IMR-90 (cell line): ENCODE measurements at regions not wholly inside any gene's neighbourhood (a gene's known extent, or its start where the extent isn't known, plus 50 kb on each side); places are given as distances from the start of the nearest gene placed in this dataset.
A peak's percentile ranks its signal among the peaks of the same experiment; 100 is the strongest.

Experiments used
- ATAC-seq: fragments of 200-7000 bp; cut with Tn5 transposase; 2 replicates; pipeline ENCODE4 v1.9.1; 2020; ENCODE audit warnings: low read depth, mild to moderate bottlenecking, moderate library complexity
- BruUV-seq: library from RNA; stranded (reverse); fragments of 400-500 nt; replicated peaks from 2 replicates; lab custom pipeline; 2021; lab: Mats Ljungman, UMichigan
- CTCF ChIA-PET: fragments of 300-600 bp; formaldehyde crosslinking; extraction: SDS; loops from one replicate; lab custom pipeline; 2021; ENCODE audit warnings: antibody characterized with exemption; lab: Yijun Ruan, JAX
- POLR2A ChIA-PET: fragments of 300-600 bp; sonication (Branson Sonifier 250); formaldehyde crosslinking; loops from one replicate; lab custom pipeline; 2022; ENCODE audit warnings: antibody characterized with exemption; ENCODE audit not compliant: unreplicated experiment; lab: Charles Lee
- DNase-seq: peaks from one replicate; pipeline ENCODE4 v3.0.0; 2013
- H2AFZ ChIP-seq: replicated peaks from 2 replicates; pipeline ENCODE3; 2013; ENCODE audit warnings: low read length, mild to moderate bottlenecking; ENCODE audit not compliant: poor library complexity
- H2AK5ac ChIP-seq: 2 replicates; pipeline ENCODE4 v1.6.1; 2013; ENCODE audit warnings: low read depth, low read length, inconsistent platforms
- H2AK9ac ChIP-seq: replicated peaks from 2 replicates; pipeline ENCODE3; 2013; ENCODE audit warnings: mild to moderate bottlenecking, low read depth, low read length, moderate library complexity; ENCODE audit not compliant: poor library complexity
- H2BK120ac ChIP-seq: 2 replicates; pipeline ENCODE4 v1.6.1; 2013; ENCODE audit warnings: low read depth, low read length, inconsistent platforms
- H2BK15ac ChIP-seq: 3 replicates; pipeline ENCODE4 v1.6.1; 2013; ENCODE audit warnings: low read depth, low read length, inconsistent platforms
- H2BK20ac ChIP-seq: 2 replicates; pipeline ENCODE4 v1.6.1; 2013; ENCODE audit warnings: low read depth, mild to moderate bottlenecking, inconsistent platforms, low read length, moderate library complexity
- H2BK5ac ChIP-seq: 2 replicates; pipeline ENCODE4 v1.6.1; 2013; ENCODE audit warnings: mild to moderate bottlenecking, low read depth, low read length, inconsistent platforms; ENCODE audit not compliant: poor library complexity, severe bottlenecking
- H3K14ac ChIP-seq: replicated peaks from 2 replicates; pipeline ENCODE4 v1.6.1; 2013; ENCODE audit warnings: low read depth, low read length, inconsistent platforms
- H3K18ac ChIP-seq: 2 replicates; pipeline ENCODE4 v1.6.1; 2013; ENCODE audit warnings: low read depth, low read length, control low read depth
- H3K23ac ChIP-seq: 2 replicates; pipeline ENCODE4 v1.6.1; 2013; ENCODE audit warnings: low read depth, low read length, inconsistent platforms
- H3K27ac ChIP-seq: 2 replicates; pipeline ENCODE4 v1.5.1; 2013; ENCODE audit warnings: mild to moderate bottlenecking, control low read depth, low read length; ENCODE audit not compliant: insufficient read depth
- H3K27me3 ChIP-seq: 2 replicates; pipeline ENCODE4 v1.6.1; 2013; ENCODE audit warnings: low read length; ENCODE audit not compliant: control insufficient read depth, insufficient read depth
- H3K36me3 ChIP-seq: 2 replicates; pipeline ENCODE4 v1.6.1; 2013; ENCODE audit warnings: low read length, mixed read lengths; ENCODE audit not compliant: control insufficient read depth, insufficient read depth
- H3K4ac ChIP-seq: 2 replicates; pipeline ENCODE4 v1.6.1; 2013; ENCODE audit warnings: low read depth, low read length, inconsistent platforms
- H3K4me1 ChIP-seq: 2 replicates; pipeline ENCODE4 v1.6.1; 2013; ENCODE audit warnings: low read length, mixed read lengths; ENCODE audit not compliant: control insufficient read depth, insufficient read depth
- H3K4me2 ChIP-seq: 2 replicates; pipeline ENCODE4 v1.6.1; 2013; ENCODE audit warnings: low read depth, mild to moderate bottlenecking, control low read depth, low read length, moderate library complexity
- H3K4me3 ChIP-seq: 2 replicates; pipeline ENCODE4 v1.5.1; 2013; ENCODE audit warnings: low read depth, mild to moderate bottlenecking, control low read depth, low read length, moderate library complexity; ENCODE audit not compliant: insufficient read depth
- H3K56ac ChIP-seq: 2 replicates; pipeline ENCODE4 v1.6.1; 2013; ENCODE audit warnings: low read length, inconsistent platforms; ENCODE audit not compliant: insufficient read depth; ENCODE audit errors: extremely low read depth
- H3K79me1 ChIP-seq, 2 experiments: 2 replicates each; pipeline ENCODE4 v1.6.1; 2013; ENCODE audit warnings: low read length in 2 of 2, inconsistent platforms in 1 of 2, low read depth in 1 of 2
- H3K9ac ChIP-seq: 2 replicates; pipeline ENCODE4 v1.6.1; 2013; ENCODE audit warnings: low read depth, low read length, control low read depth
- H3K9me1 ChIP-seq: 2 replicates; pipeline ENCODE4 v1.6.1; 2013; ENCODE audit warnings: low read length, inconsistent platforms; ENCODE audit not compliant: insufficient read depth
- H3K9me3 ChIP-seq: 2 replicates; pipeline ENCODE4 v1.6.1; 2013; ENCODE audit warnings: low read length; ENCODE audit not compliant: control insufficient read depth, insufficient read depth
- H4K20me1 ChIP-seq: 2 replicates; pipeline ENCODE4 v1.6.1; 2013; ENCODE audit warnings: low read length, inconsistent platforms; ENCODE audit not compliant: insufficient read depth
- H4K5ac ChIP-seq: 2 replicates; pipeline ENCODE4 v1.6.1; 2013; ENCODE audit warnings: mild to moderate bottlenecking, low read depth, low read length, control low read depth
- H4K8ac ChIP-seq, 2 experiments: 2 replicates each; pipeline ENCODE4 v1.6.1; 2013; ENCODE audit warnings: low read depth in 2 of 2, low read length in 2 of 2, control low read depth in 1 of 2, inconsistent platforms in 1 of 2
- H4K91ac ChIP-seq: 2 replicates; pipeline ENCODE4 v1.6.1; 2013; ENCODE audit warnings: low read depth, low read length, inconsistent platforms; ENCODE audit not compliant: insufficient read depth
- CEBPB ChIP-seq: IDR thresholded peaks from 2 replicates; pipeline ENCODE4 v1.6.1; 2012; ENCODE audit warnings: low read depth, low read length, improper control_type of control experiment
- CHD1 ChIP-seq: IDR thresholded peaks from 2 replicates; pipeline ENCODE4 v1.6.1; 2012; ENCODE audit warnings: low read depth, low read length, improper control_type of control experiment
- CTCF ChIP-seq: conservative IDR thresholded peaks from 2 replicates; pipeline ENCODE4 v1.5.1; 2012; ENCODE audit warnings: mild to moderate bottlenecking, low read depth, low read length, improper control_type of control experiment
- ELK1 ChIP-seq: fragments of 150-350 bp; IDR thresholded peaks from 2 replicates; pipeline ENCODE4 v1.6.1; 2016; ENCODE audit warnings: low read depth, mild to moderate bottlenecking, low read length, moderate library complexity, borderline replicate concordance
- FOS ChIP-seq: fragments of 150-350 bp; IDR thresholded peaks from 2 replicates; pipeline ENCODE4 v1.6.1; 2016; ENCODE audit warnings: low read depth, low read length
- MAFK ChIP-seq: IDR thresholded peaks from 2 replicates; pipeline ENCODE4 v1.6.1; 2012; ENCODE audit warnings: low read depth, low read length, improper control_type of control experiment
- MAZ ChIP-seq: IDR thresholded peaks from 2 replicates; pipeline ENCODE4 v1.6.1; 2012; ENCODE audit warnings: low read depth, mild to moderate bottlenecking, low read length, improper control_type of control experiment, moderate library complexity, borderline replicate concordance
- MXI1 ChIP-seq: IDR thresholded peaks from 2 replicates; pipeline ENCODE4 v1.6.1; 2012; ENCODE audit warnings: low read depth, mild to moderate bottlenecking, low read length, moderate library complexity, borderline replicate concordance
- NFE2L2 ChIP-seq: fragments of 150-350 bp; IDR thresholded peaks from 2 replicates; pipeline ENCODE4 v1.6.1; 2016; ENCODE audit warnings: low read depth, mild to moderate bottlenecking, low read length
- RCOR1 ChIP-seq: IDR thresholded peaks from 2 replicates; pipeline ENCODE4 v1.6.1; 2012; ENCODE audit warnings: mild to moderate bottlenecking, low read length, improper control_type of control experiment; ENCODE audit not compliant: insufficient replicate concordance
- RFX5 ChIP-seq: IDR thresholded peaks from 2 replicates; pipeline ENCODE4 v1.8.0; 2012; ENCODE audit warnings: low read depth, mild to moderate bottlenecking, low read length, moderate library complexity
- SMC3 ChIP-seq: fragments of 150-350 bp; IDR thresholded peaks from 2 replicates; pipeline ENCODE4 v1.6.1; 2016; ENCODE audit warnings: low read depth, mild to moderate bottlenecking, antibody characterized with exemption, low read length, moderate library complexity
- USF2 ChIP-seq: fragments of 150-350 bp; IDR thresholded peaks from 2 replicates; pipeline ENCODE4 v1.6.1; 2017; ENCODE audit warnings: mild to moderate bottlenecking, antibody characterized with exemption, low read length, low read depth
- WGBS, 2 experiments: methylation state at CpG; one replicate each; pipeline versions ENCODE4 v1.1.5 to v1.1.7; 2013; ENCODE audit warnings: missing lambda C conversion rate in 2 of 2; ENCODE audit not compliant: insufficient read length in 1 of 2; ENCODE audit errors: extremely low coverage in 2 of 2; 5-methylcytosine and 5-hydroxymethylcytosine counted together
- dilution Hi-C: fragments of 300-500 bp; cut with HindIII; formaldehyde crosslinking; loops from one replicate; pipeline ENCODE4 v1.14.3; 2018; ENCODE audit warnings: low sequenced_read_pairs; ENCODE audit not compliant: unreplicated experiment
- in situ Hi-C: fragments of 300-500 bp; cut with MboI; formaldehyde crosslinking; loops from 3 replicates; pipeline ENCODE4 v1.14.3; 2019; ENCODE audit warnings: low sequenced_read_pairs, inconsistent platforms, mixed read lengths
- intact Hi-C: fragments of 100-400 bp; cut with micrococcal nuclease; formaldehyde crosslinking; loops from 2 replicates; pipeline ENCODE4 v1.10.0; 2022

- BruUV-seq, result no TSS peak
- intact Hi-C loops, result no loop called here
- H3K9me1 ChIP-seq, result peaks cover 20% of the 10 kb centered on the region
These were observed 84.2 kb upstream of the ID2 start for GRCh38 chr2:8597559-8598225.

More at GRCh38 chr2:8597559-8598225, 84.2 kb upstream of the ID2 start:
- ChIA-PET POLR2A (no interaction called here), CTCF (no interaction called here)
- peaks cover 3% of the 10 kb centered on the region; the same call in 1 of the 2 replicates for H3K4me1 ChIP-seq
- peak overlapping the region; percentile 88 for H2AFZ ChIP-seq
- peak overlapping the region; percentile 83 for H4K91ac ChIP-seq
- no peak overlapping the region for H3K9ac ChIP-seq
- H3K4me2 ChIP-seq, result no peak overlapping the region
- peak overlapping the region; percentile 69 for H2BK5ac ChIP-seq
- peak overlapping the region; percentile 90 for H3K4ac ChIP-seq
- no peak overlapping the region for H3K23ac ChIP-seq
- peak overlapping the region; percentile 96 for H2BK120ac ChIP-seq
- H3K79me1 ChIP-seq, result no peaks in the 10 kb centered on the region
- peak overlapping the region; percentile 4; the same call in 1 of the 2 replicates for H3K18ac ChIP-seq
- peak overlapping the region; percentile 93 for H2BK20ac ChIP-seq
- in situ Hi-C loops (no loop called here), dilution Hi-C loops (no loop called here)
- peak overlapping the region; percentile 47 for H3K27ac ChIP-seq
- H3K36me3 ChIP-seq, result no peaks in the 10 kb centered on the region
- no peak for DNase-seq
- H2BK15ac ChIP-seq, result peak overlapping the region; percentile 18; the same call in 2 of the 3 replicates
- WGBS, 2 experiments, result 92% methylated on average over 2 of the region's 8 CpGs; no CpG with 5 or more reads in 1 of the 2 experiments
- H4K8ac ChIP-seq, result peak overlapping the region; percentile 7 to 62; a peak in 2 of 4 replicates
- H3K9me3 ChIP-seq, result no peaks in the 10 kb centered on the region
- H3K4me3 ChIP-seq, result no peak overlapping the region
- H4K5ac ChIP-seq, result no peak overlapping the region
- H2AK5ac ChIP-seq, result peak overlapping the region; percentile 96
- ATAC-seq, result no peak; the same call in 1 of the 2 replicates
- H3K27me3 ChIP-seq, result no peaks in the 10 kb centered on the region
- peak overlapping the region; percentile 39; the same call in 1 of the 2 replicates for H3K56ac ChIP-seq
- peak overlapping the region; percentile 83 for H3K14ac ChIP-seq
- no peaks in the 10 kb centered on the region for H4K20me1 ChIP-seq
- H2AK9ac ChIP-seq, result peak overlapping the region; percentile 60
- TF ChIP-seq CTCF (no peak), CHD1 (no peak), RCOR1 (no peak), RFX5 (no peak), SMC3 (no peak), CEBPB (no peak), MAFK (no peak), FOS (no peak), NFE2L2 (no peak), ELK1 (no peak), USF2 (no peak), MXI1 (no peak), MAZ (no peak)
